ENCODE measurements at regions not wholly inside any gene's neighbourhood (a gene's known extent, or its start where the extent isn't known, plus 50 kb on each side); places are given as distances from the start of the nearest gene placed in this dataset.

- no peak overlapping the region for H3K9ac ChIP-seq (ENCODE audit: insufficient read length)
- H3K9me3 ChIP-seq (ENCODE audit: low read depth, low read length) = no peaks in the 10 kb centered on the region
- no peak for DNase-seq (ENCODE audit: low read depth, low spot score)
- H3K27ac ChIP-seq = no peak overlapping the region
- no peak overlapping the region for H3K4me3 ChIP-seq
- H3K36me3 ChIP-seq (ENCODE audit: insufficient read depth, low read length) = no peaks in the 10 kb centered on the region
- TF ChIP-seq POLR2AphosphoS5 (IDR thresholded peaks at IDR 0.05; ENCODE audit: borderline replicate concordance, low read depth, low read length) (no peak), EZH2 (IDR thresholded peaks at IDR 0.05) (no peak), FOXP2 (optimal IDR thresholded peaks at IDR 0.05; ENCODE audit: control extremely low read depth, extremely low read length, insufficient read depth) (no peak)
Measured at GRCh38 chr1:63119575-63120155, 202.7 kb upstream of the FOXD3 start.

- Histone ChIP-seq H3K9me3 (ENCODE audit: low read depth, low read length) (no peaks in the 10 kb centered on the region), H3K36me3 (ENCODE audit: insufficient read depth, low read length) (no peaks in the 10 kb centered on the region), H3K27ac (no peak overlapping the region), H3K9ac (ENCODE audit: insufficient read length) (no peak overlapping the region), H3K4me3 (no peak overlapping the region)
- DNase-seq (ENCODE audit: low read depth, low spot score) = no peak
- TF ChIP-seq POLR2AphosphoS5 (IDR thresholded peaks at IDR 0.05; ENCODE audit: borderline replicate concordance, low read depth, low read length) (no peak), FOXP2 (optimal IDR thresholded peaks at IDR 0.05; ENCODE audit: control extremely low read depth, extremely low read length, insufficient read depth) (no peak), EZH2 (IDR thresholded peaks at IDR 0.05) (no peak)
Measured at GRCh38 chr1:63122079-63122478, 200.3 kb upstream of the FOXD3 start.

- TF ChIP-seq FOXP2 (optimal IDR thresholded peaks at IDR 0.05; ENCODE audit: control extremely low read depth, extremely low read length, insufficient read depth) (no peak), EZH2 (IDR thresholded peaks at IDR 0.05) (no peak), POLR2AphosphoS5 (IDR thresholded peaks at IDR 0.05; ENCODE audit: borderline replicate concordance, low read depth, low read length) (no peak)
- H3K36me3 ChIP-seq (ENCODE audit: insufficient read depth, low read length) = no peaks in the 10 kb centered on the region
- H3K9ac ChIP-seq (ENCODE audit: insufficient read length) = no peak overlapping the region
- no peak for DNase-seq (ENCODE audit: low read depth, low spot score)
- no peak overlapping the region for H3K4me3 ChIP-seq
- H3K27ac ChIP-seq = no peak overlapping the region
- no peaks in the 10 kb centered on the region for H3K9me3 ChIP-seq (ENCODE audit: low read depth, low read length)
Measured at GRCh38 chr1:63124666-63125191, 197.6 kb upstream of the FOXD3 start.

GRCh38 chr1:63126104-63126503, 196.3 kb upstream of the FOXD3 start:
- Histone ChIP-seq H3K9ac (ENCODE audit: insufficient read length) (no peak overlapping the region), H3K27ac (no peak overlapping the region), H3K36me3 (ENCODE audit: insufficient read depth, low read length) (no peaks in the 10 kb centered on the region), H3K9me3 (ENCODE audit: low read depth, low read length) (no peaks in the 10 kb centered on the region), H3K4me3 (no peak overlapping the region)
- TF ChIP-seq FOXP2 (optimal IDR thresholded peaks at IDR 0.05; ENCODE audit: control extremely low read depth, extremely low read length, insufficient read depth) (no peak), POLR2AphosphoS5 (IDR thresholded peaks at IDR 0.05; ENCODE audit: borderline replicate concordance, low read depth, low read length) (no peak), EZH2 (IDR thresholded peaks at IDR 0.05) (no peak)
- no peak for DNase-seq (ENCODE audit: low read depth, low spot score)

GRCh38 chr1:63127376-63127775, 195.0 kb upstream of the FOXD3 start:
- no peak for DNase-seq (ENCODE audit: low read depth, low spot score)

GRCh38 chr1:63128556-63128955, 193.8 kb upstream of the FOXD3 start:
- Histone ChIP-seq H3K9me3 (ENCODE audit: low read depth, low read length) (no peaks in the 10 kb centered on the region), H3K36me3 (ENCODE audit: insufficient read depth, low read length) (no peaks in the 10 kb centered on the region), H3K27ac (no peak overlapping the region), H3K9ac (ENCODE audit: insufficient read length) (no peak overlapping the region), H3K4me3 (no peak overlapping the region)
- DNase-seq (ENCODE audit: low read depth, low spot score) = no peak
- no peak for TF ChIP-seq EZH2 (IDR thresholded peaks at IDR 0.05)
- TF ChIP-seq POLR2AphosphoS5 (IDR thresholded peaks at IDR 0.05; ENCODE audit: borderline replicate concordance, low read depth, low read length) = no peak
- TF ChIP-seq FOXP2 (optimal IDR thresholded peaks at IDR 0.05; ENCODE audit: control extremely low read depth, extremely low read length, insufficient read depth) = no peak

More at GRCh38 chr1:63127376-63127775, 195.0 kb upstream of the FOXD3 start:
- Histone ChIP-seq H3K9me3 (ENCODE audit: low read depth, low read length) (no peaks in the 10 kb centered on the region), H3K27ac (no peak overlapping the region; the same call in 1 of the 2 replicates), H3K36me3 (ENCODE audit: insufficient read depth, low read length) (no peaks in the 10 kb centered on the region), H3K4me3 (peak overlapping the region; percentile 48), H3K9ac (ENCODE audit: insufficient read length) (peak overlapping the region; percentile 28)
- TF ChIP-seq FOXP2 (optimal IDR thresholded peaks at IDR 0.05; ENCODE audit: control extremely low read depth, extremely low read length, insufficient read depth) (no peak), EZH2 (IDR thresholded peaks at IDR 0.05) (no peak), POLR2AphosphoS5 (IDR thresholded peaks at IDR 0.05; ENCODE audit: borderline replicate concordance, low read depth, low read length) (no peak)

- H3K9ac ChIP-seq (ENCODE audit: insufficient read length) = no peak overlapping the region
- no peaks in the 10 kb centered on the region for H3K9me3 ChIP-seq (ENCODE audit: low read depth, low read length)
- H3K4me3 ChIP-seq = no peak overlapping the region
- no peaks in the 10 kb centered on the region for H3K36me3 ChIP-seq (ENCODE audit: insufficient read depth, low read length)
- TF ChIP-seq POLR2AphosphoS5 (IDR thresholded peaks at IDR 0.05; ENCODE audit: borderline replicate concordance, low read depth, low read length) (no peak), EZH2 (IDR thresholded peaks at IDR 0.05) (no peak), FOXP2 (optimal IDR thresholded peaks at IDR 0.05; ENCODE audit: control extremely low read depth, extremely low read length, insufficient read depth) (no peak)
- no peak for DNase-seq (ENCODE audit: low read depth, low spot score)
- no peak overlapping the region for H3K27ac ChIP-seq
Measured at GRCh38 chr1:63129184-63129583, 193.2 kb upstream of the FOXD3 start.

GRCh38 chr1:63129855-63130254, 192.5 kb upstream of the FOXD3 start:
- TF ChIP-seq EZH2 (IDR thresholded peaks at IDR 0.05) (no peak), POLR2AphosphoS5 (IDR thresholded peaks at IDR 0.05; ENCODE audit: borderline replicate concordance, low read depth, low read length) (no peak), FOXP2 (optimal IDR thresholded peaks at IDR 0.05; ENCODE audit: control extremely low read depth, extremely low read length, insufficient read depth) (no peak)
- H3K9me3 ChIP-seq (ENCODE audit: low read depth, low read length) = no peaks in the 10 kb centered on the region
- no peak overlapping the region for H3K4me3 ChIP-seq
- H3K27ac ChIP-seq = no peak overlapping the region
- no peak overlapping the region for H3K9ac ChIP-seq (ENCODE audit: insufficient read length)
- no peaks in the 10 kb centered on the region for H3K36me3 ChIP-seq (ENCODE audit: insufficient read depth, low read length)
- DNase-seq (ENCODE audit: low read depth, low spot score) = no peak

Measured in SK-N-MC (cell line).